ENCODE measurements at regions not wholly inside any gene's neighbourhood (a gene's known extent, or its start where the extent isn't known, plus 50 kb on each side); places are given as distances from the start of the nearest gene placed in this dataset.
A peak's percentile ranks its signal among the peaks of the same experiment; 100 is the strongest.

DNA sequence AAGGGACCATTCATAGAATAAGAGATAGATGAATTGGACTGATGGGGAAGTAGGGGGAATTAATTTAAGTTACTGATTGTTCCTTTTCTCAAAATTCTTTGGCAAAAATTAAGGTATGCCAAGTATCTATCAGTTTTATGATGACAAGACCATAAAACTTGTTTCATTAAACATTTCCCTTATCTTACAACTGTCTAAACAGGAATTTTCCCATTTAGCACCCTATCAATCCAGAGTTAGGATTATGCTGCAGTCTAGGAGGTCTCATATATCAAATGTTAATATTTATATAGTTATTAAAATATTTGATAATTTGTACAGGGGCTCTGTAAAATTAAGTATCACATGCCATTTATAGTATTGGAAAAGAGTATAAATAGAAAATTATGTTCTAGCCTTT, 51.5 kb upstream of the ARID1B start:
- DNase-seq: no peak

DNA sequence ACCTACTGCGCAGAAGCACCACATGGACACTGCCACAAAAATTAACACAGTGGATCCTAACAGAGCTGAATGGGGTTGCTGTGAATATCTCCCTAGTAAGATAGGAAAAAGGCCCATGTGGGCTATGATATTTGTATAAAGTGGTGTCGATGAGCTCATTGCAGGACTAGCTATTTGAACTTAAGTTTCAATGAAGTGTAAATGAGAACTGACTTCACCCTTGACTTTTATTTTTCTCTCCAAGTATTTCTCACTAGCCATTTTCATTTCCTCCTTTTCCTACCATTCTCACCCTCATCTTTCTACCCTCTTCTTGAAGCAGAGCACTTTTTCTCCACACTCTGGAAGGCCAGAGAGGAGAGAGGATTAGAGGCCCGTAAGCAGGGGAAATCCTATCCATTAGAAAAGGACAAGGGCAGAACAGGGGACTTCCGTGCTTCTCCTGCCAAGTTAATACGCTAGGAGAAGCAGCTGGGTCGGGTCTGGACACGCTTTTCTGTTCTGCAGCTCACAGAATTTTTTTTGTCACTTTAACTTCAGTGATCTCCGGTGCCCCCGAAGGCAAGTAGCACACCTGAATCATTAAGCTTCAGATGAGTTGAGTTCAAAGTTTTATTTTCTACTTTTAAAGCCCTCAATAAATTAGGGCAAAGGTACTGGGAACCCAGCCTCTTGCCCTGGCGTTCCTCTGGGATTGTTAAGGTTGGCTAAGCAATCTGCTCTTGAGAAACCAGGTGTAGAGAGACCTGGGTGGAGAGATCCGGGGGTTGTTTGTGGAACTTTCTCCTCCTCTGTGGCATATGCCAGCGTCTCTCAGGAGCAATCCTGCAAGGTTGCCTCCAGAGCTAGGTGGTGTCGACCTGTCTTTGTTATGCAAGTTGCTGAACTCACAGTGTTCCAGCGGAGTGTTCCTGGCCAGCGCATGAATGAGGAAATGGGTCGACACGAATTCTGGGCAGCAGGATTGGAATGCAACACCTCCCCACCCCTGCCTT, 56.2 kb upstream of the ARID1B start:
- DNase-seq: no peak

DNA sequence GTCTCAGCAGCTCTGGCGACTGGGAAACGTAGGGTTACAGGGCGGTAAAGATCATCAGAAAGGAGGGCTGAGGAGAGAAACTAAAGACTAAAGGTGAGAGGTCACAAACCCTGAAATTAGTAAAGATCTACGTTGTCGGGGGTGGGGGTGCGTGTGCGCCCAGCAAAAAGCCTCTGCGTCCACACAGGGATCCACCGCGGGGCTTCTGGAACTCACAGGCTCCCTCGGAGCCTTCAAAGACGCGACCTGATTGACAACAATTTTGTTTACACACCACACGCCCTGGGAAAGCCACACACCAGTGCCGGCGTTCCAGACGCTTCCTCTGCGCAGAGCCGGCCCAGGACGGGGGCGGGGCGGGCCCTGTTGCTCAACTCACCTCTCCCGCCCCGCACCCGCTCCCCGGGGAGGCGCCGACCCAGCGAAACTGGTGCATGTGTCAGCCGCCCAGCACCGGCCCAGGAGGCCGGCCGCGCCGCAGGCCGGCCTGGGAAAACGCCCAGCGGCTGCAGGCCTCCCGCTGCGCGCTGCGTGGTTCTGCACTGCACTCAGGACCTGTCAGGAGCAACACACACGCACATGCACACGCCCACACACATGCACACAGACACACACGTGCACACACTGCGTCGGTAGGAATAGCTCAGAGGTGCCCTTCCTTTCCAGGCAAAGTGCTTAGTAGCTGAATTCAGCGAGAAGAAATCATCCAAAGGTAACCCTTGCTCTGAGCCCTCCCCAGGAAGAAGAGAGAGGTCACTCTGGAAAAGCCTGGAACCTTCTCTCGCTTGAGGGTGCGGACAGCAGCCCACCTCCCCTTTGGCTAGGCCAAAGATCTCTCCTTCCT, 57.2 kb upstream of the ARID1B start:
- peak; percentile 71 for DNase-seq

DNA sequence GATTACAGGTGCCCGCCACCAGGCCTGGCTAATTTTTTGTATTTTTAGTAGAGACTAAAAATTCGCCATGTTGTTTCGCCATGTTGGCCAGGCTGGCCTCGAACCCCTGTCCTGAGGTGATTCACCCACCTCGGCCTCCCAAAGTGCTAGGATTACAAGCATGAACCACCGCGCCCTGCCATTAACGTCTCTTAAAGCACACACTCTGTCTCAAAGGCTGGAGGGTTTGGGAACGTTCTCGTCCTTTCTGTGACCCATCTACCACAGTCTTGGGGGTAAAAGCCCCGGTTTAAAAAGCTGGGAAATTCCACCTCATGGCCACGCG, 57.8 kb upstream of the ARID1B start:
- DNase-seq: no peak

DNA sequence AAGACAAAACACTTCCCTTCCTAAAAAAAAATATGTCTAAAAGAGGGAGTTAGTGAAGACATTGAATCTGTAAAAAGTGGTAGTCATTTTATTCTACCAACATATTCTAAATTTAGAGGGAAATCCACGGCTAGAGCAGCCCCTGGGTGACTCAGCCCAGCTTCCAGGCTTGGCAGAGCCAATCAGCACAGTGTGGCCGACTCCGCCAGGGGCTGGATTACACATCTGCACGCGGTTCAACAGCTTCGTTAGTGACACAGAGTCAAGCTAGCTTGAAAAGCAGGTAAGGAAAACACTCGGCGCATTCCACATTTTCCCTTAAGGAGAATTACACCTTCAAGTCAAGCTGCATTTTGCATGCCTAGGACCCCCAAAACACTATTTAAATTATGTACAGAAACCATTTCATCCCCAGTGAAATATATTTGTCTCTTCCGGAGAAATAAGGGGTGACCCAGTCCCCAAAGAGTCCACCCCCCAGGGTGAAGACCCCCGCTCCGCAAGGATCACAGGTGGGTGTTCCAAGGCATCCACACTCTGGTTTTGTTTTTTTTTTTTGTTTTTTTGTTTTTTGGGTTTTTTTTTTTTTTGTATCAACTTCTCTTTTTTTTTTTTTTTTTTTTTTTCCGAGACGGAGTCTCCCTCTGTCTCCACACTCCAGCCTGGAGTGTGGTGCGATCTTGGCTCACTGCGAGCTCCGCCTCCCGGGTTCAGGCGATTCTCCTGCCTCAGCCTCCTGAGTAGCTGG, 58.4 kb upstream of the ARID1B start:
- DNase-seq: no peak

DNA sequence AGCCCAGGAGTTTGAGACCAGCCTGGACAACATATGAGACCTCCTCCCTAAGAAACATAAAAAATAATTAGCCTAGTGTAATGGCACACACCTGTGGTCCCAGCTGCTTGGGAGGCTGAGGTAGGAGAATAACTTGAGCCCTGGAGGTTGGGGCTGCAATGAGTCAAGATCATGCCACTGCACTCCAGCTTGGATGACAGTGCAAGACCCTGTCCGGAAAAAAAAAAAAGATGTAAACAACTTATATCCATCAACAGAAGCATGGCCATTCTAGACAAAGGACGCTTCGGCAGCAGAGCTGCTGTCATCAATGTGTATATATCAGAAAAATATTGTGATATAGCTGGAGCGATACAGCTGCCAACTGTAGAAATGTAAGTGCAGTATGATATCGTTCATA, 59.6 kb upstream of the ARID1B start:
- DNase-seq: no peak

DNA sequence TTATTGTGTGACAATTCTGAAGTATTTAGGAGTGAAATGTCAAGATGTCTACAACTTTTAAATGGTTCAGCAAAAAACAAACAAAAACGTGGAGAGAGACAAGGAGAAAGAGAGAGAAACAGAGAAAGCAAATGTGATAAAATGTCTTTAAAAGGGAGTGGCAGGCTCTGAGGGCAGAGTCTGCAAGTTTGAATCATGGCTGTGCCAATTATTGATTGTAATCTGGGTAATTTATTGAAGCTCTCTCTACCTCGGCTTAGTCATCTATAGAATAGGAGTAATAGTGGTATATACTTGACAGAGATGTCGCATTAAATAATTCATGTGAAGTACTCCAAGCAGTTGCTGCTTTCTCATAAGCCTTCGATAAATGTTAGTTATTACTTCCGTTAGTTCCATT, 61.3 kb upstream of the ARID1B start:
- no peak for DNase-seq

DNA sequence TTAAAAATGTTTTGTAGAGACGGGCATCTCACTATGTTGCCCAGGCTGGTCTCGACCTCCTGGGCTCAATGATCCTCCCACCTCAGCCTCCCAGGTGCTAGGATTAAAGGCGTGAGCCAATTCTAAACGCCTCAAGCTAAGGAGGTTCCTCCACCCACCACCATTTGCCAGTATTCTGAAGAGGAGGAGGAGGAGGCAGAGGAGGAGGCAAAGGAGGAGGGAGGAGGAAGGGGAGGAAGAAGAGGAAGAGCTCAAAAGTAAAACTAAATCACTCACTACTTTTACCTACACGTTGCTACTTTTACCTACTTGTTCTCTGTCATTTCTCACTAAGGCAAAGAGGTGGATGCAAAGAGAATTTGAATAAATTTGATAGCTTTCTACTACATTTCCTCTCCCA, 63.6 kb upstream of the ARID1B start:
- DNase-seq: no peak

DNA sequence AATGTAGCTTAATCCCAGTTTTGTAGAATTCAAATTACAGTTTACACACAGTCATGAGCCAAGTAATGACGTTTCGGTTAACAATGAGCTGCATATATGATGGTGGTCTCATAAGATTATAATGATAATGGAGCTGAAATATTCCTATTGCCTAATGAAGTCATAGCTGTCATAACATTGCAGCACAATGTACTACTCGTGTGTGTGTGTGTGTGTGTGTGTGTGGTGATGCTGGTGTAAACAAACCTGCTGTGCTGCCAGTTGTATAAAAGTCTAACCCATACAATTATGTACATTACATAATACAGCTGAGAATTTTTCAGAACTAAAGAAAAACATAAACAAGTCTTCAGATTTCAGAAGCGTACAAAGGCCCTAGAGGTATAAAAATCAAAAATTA, 66.7 kb upstream of the ARID1B start:
- DNase-seq: no peak

DNA sequence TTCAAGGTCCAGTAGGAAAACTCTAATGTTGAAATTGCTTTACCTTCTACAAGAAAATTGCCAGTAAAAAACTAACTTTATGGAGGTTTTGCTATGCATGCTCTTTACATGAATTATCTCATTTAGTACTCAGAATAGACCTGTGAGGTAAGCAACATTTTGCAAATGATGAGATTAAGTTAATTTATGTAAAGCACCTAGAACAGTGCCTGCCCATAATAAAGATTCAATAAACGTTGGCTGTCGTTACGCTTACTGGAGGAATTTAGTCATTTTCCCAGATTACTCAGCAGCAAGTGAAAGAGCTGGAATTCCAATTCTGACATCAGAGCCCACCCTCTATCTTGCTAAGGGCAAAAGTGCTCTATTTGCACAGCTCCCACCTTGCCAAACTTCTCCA, 69.4 kb upstream of the ARID1B start:
- DNase-seq: no peak

DNA sequence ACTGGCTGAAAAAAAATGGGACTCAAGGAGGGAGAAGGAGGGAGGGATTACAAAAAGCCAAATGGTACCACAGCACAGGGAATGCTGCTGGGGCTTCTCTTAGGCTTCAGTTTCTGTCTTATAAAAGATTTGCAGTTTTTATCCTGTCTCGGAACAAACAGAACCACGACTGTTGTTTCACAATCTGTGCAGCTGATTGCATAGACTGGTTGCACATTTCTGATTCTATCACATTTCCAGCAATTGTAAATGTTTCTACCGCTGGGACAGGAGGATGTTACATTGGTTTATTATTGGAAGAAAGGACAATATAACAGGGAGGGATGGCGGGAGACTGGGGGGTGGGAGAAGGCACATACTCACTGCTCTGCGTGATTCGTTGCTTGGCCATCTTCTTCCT, 73.5 kb upstream of the ARID1B start:
- DNase-seq: no peak

DNA sequence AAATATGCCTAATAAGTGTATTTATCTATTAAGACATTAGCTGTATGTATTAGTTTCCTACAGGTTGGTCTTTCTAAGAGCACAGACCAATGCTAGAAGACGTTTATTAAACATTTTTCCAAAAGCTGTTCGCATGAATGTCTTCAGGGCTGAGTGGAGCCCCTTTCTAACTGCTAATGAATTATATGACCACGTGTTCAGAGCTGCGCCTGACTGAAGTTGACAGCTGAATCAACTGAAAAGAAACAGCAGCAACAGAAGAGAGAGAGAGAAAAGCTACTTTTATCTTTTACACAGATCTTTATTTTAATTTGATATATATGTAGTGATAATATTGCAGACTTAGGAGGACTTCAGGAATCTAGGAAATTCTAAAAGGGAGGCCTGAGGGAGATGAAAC, 75.2 kb upstream of the ARID1B start:
- no peak for DNase-seq

DNA sequence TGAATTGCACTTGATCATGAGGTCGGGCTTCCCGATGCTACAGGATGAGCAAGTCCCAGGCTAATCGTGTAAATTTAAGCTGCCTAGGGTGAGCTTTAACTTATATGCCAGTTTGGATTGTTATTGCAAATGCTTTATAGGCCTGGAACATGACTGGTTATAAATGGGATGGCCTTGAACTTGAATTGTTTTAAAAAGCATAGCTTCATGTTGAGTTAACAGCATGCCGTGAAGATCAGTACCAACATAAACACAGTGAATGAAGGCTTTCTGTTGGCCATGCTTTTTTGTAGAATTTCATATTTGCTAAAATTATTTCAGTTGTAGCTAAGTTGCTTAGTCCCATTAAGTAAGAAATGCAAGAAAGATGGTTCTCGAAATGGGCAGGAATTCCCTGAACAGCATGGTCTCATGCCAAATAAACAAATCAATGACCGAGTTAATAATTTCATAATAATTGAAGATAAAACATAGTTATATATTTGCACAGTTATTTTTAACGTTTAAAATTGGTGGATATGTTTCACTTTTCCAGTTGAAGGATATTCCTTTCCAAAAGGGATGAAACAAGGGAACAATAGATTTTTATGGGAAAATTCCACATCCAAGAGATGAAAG, 76.6 kb upstream of the ARID1B start:
- DNase-seq: no peak

DNA sequence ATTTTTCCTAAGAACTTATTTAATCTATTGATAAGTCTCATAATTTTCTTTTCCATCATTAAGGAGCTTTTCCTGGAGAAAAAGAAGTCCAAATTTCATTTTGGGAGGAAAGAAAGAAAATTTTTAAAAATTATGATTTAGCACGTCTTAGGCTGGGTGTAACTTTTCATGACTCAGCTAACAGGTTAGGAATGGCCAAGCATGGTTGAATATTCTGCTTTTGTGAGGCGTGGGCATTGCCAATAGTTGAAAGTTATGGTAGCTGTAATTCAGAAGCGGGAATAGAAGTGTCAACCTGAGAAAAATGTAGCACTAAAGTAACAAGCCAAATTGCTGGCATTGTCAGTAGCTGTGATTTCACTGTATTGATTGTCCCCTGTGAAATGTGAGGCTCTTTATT, 77.2 kb upstream of the ARID1B start:
- DNase-seq: no peak

DNA sequence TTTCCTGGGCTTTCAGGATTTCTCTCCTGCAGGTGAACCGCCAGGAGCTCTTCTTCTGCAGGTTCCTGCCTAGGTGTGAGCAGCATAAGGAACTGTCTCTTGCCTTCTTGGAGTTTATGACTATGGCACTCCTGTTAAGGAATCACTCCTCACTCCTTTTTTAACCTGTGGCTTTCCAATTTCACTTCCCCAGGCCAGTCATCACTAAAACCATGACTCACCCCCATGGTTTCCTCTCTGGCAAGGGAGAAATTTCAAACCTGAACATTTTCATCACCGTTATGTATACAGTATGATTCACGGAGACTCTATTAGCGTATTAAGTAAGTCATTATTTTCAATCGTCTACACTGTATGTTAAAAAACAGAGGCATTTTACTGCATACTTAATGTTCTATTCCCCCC, 78.2 kb upstream of the ARID1B start:
- DNase-seq: no peak

DNA sequence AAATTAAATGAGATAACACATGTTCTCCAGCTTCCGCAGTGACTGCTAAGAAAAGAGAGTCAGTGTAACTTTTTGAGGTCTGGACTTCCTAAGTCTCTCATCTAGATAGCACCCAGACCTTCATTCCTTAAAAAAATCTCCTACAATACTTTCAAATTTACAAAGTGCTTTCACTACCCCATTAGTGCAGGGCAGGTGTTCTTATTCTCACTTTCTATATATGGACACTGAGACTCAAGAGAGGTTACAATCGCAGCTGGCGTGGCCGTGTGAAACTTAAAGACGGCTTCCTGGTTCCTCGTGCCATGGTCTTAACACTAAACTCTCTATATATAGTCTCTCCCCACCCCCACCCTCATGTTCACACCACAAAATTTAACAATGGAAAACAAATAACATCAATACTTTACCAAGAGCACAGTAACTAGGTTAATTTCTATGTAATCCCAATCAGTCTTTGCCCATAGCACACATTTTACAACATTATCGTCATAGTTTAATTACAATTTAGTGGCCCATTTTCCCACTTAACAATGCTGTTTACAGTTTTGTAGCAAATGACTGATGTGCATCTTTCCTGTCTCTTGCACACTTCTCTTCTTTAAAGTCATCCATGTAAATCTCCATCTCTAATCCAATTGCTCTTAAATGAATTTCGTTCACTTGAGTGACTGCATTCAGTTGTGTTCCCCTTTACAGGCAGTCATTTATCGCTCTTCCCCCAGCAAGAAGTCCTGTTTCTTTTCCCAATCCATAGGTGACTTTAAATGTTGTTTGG, 78.8 kb upstream of the ARID1B start:
- no peak for DNase-seq

DNA sequence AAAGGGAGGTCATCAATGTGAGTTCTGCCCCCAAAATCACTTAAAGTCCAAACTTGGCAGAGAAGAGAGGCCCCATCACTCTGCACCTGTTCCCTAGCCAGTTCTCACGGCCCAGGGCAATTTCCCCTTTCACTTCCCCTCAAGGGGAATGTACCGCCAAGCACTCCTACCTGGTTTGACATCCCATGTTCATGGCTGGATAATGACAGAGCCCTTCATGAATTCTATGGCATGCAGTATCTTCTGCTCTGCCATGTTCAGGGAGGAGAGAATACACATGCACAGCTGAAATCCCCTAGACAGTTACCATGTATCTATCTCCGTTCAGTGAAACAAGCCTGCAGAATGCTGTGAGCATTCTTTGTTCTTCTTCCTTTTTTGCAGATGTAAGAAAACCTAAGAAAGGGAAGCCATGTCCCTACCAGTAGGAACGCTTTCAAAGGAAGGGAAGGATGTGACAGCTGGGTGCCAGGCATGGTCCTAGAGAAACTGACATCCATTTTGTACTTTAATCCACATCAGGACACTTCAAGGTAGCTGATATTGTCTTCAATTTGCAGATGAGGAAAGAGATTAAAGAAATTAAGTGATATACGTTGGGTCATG, 79.8 kb upstream of the ARID1B start:
- no peak for DNase-seq

DNA sequence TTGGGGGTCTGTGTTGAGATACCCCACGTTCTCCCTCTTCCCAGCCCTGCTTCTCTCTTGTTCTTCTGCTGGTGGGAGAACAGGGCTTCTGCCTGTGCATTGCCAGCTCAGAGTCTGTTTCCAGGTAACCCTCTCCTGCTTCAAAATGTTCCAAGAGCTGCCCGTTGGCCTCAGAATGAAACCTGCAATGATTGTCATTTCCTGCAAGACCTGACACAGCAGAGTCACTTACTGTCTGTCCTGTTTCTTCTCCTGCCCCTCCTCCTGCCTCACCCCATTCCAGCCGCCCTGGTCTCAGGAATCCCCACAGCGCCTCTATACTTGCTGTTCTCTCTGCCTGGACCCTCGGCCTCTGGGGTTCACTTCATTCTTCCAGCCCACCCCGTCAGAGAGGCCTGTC, 81.4 kb upstream of the ARID1B start:
- no peak for DNase-seq

DNA sequence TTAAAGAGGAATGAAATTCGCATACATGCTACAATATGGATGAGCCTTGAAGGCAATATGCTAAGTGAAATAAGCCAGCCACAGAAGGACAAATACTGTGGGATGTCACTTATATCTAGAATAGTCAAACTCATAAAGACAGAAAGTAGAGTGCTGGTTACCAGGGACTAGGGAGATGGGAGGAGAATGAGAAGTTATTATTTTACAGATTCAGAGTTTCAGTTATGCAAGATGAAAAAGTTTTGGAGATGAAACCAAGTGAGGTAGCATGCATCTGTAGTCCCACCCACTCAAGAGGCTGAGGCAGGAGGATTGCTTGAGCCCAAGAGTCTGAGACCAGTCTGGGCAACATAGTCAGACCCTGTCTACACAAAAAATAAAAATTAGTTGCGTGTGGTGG, 82.5 kb upstream of the ARID1B start:
- no peak for DNase-seq

DNA sequence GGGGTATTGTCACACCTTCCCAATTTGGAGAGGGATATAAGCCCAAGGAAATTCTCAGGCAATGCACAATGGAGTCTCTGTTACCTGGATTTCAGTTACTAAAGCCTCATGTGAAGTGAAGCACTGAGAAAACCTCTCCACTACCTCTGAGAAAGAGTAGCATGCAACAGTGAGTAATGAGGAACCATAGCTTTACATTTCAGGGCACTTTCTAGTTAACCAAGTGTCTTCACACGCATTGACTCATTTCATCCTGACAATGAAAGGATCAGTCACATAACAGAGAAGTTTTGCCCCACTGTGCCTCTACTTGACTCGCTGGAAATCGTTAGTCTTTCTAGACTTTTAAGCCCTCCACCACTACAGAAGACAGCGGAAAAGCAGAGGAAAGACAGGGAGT, 86.2 kb upstream of the ARID1B start:
- no peak for DNase-seq

DNA sequence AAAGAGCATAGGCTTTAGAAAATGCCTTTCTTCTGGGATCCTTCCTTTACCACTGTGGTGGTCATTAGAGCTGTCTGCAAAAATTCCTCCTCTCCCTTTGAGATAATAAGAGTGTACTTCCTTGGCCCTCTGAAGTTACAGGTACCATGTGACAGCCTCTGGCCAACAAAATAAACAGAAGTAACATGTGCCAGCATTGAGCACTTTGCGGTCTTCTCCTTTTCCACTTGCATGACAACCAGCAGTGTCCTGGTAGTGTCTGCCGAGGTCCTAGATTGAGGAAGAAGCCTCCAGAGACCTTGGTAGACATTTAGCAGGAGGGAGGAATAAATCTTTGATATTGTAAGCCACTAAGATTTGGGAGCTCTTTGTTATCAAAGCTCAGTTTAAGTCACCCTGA, 87.5 kb upstream of the ARID1B start:
- no peak for DNase-seq

DNA sequence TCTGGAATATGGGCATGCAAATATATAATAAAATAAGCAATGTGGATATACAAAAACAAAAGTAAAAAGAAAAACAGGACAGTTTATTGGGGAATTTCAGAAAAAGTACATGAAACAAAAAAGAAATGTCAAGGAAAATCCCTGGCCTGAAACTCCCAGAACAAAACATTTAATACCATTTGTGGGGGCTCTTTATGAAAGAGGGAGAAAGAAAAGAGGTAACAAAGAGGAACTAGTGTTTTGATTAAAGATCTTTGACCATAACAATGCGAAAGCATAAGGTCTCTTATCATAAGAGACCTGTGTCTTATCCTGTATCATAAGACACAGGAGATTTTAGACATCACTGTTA, 88.6 kb upstream of the ARID1B start:
- no peak for DNase-seq
